GM12878 (cell line): ENCODE measurements at regions not wholly inside any gene's neighbourhood (a gene's known extent, or its start where the extent isn't known, plus 50 kb on each side); places are given as distances from the start of the nearest gene placed in this dataset.

Experiments
- CEBPZ ChIP-seq: fragments of 150-350 bp; IDR thresholded peaks from 2 replicates; pipeline ENCODE4 v1.6.1; 2016; ENCODE audit warnings: low read depth, low read length
- CTCF ChIP-seq, 3 experiments: IDR thresholded peaks in 2 of 3; conservative IDR thresholded peaks in 1 of 3; 2 replicates each; pipeline ENCODE4 v1.5.1; 2011; ENCODE audit warnings: low read depth in 3 of 3, low read length in 3 of 3, mild to moderate bottlenecking in 3 of 3, control low read depth in 2 of 3, moderate library complexity in 2 of 3, inconsistent platforms in 1 of 3, mixed read lengths in 1 of 3; ENCODE audit not compliant: control insufficient read depth in 2 of 3, insufficient read depth in 1 of 3; ENCODE audit errors: extremely low read depth in 1 of 3
- EGR1 ChIP-seq, 2 experiments: IDR thresholded peaks; 1 replicate in 1 of 2; 2 replicates in 1 of 2; pipeline ENCODE4 v1.6.1; 2011 to 2012; ENCODE audit warnings: low read depth in 2 of 2, low read length in 2 of 2, borderline replicate concordance in 1 of 2, mild to moderate bottlenecking in 1 of 2, moderate library complexity in 1 of 2
- EZH2 ChIP-seq: IDR thresholded peaks from 2 replicates; pipeline ENCODE4 v1.6.1; 2012; ENCODE audit warnings: low read depth, mild to moderate bottlenecking, control low read depth, inconsistent platforms, low read length, borderline replicate concordance; ENCODE audit not compliant: control insufficient read depth
- HDAC2 ChIP-seq: fragments of 200-600 bp; sonication (generic); IDR thresholded peaks from 2 replicates; pipeline ENCODE4 v1.6.1; 2017
- JUNB ChIP-seq: IDR thresholded peaks from 2 replicates; pipeline ENCODE4 v1.6.1; 2016; ENCODE audit warnings: antibody characterized with exemption, mild to moderate bottlenecking
- MTA3 ChIP-seq: IDR thresholded peaks from 2 replicates; pipeline ENCODE4 v1.6.1; 2012; ENCODE audit warnings: low read length, inconsistent platforms, borderline replicate concordance
- NR2C1 ChIP-seq: fragments of 450-650 bp; IDR thresholded peaks from 2 replicates; pipeline ENCODE4 v1.6.1; 2017; ENCODE audit warnings: antibody characterized with exemption, mild to moderate bottlenecking, moderate library complexity
- RBBP5 ChIP-seq: fragments of 200-600 bp; sonication (generic); conservative IDR thresholded peaks from 2 replicates; pipeline ENCODE4 v1.6.1; 2016
- REST ChIP-seq: IDR thresholded peaks from 2 replicates; pipeline ENCODE4 v1.6.1; 2012; ENCODE audit warnings: mild to moderate bottlenecking, low read depth, low read length
- SIN3A ChIP-seq: IDR thresholded peaks from 2 replicates; pipeline ENCODE4 v1.6.1; 2012; ENCODE audit warnings: low read depth, low read length, improper control_type of control experiment
- ZNF384 ChIP-seq: IDR thresholded peaks from 2 replicates; pipeline ENCODE4 v1.6.1; 2012; ENCODE audit warnings: low read depth, mild to moderate bottlenecking, low read length, improper control_type of control experiment, borderline replicate concordance
- ZZZ3 ChIP-seq: IDR thresholded peaks from 2 replicates; pipeline ENCODE4 v1.6.1; 2011; ENCODE audit warnings: low read depth; ENCODE audit not compliant: control insufficient read depth, insufficient read length

- TF ChIP-seq EGR1 (IDR thresholded peaks at IDR 0.05; ENCODE audit: borderline replicate concordance in 1 of 2, low read depth in 2 of 2, low read length in 2 of 2) = no peak
- no peak for TF ChIP-seq MTA3
- TF ChIP-seq CTCF (IDR thresholded peaks at IDR 0.05 in 2 of 3, conservative IDR thresholded peaks at IDR 0.05 in 1 of 3; ENCODE audit: control insufficient read depth in 2 of 3, extremely low read depth in 1 of 3, insufficient read depth in 1 of 3, low read depth in 3 of 3, low read length in 3 of 3) = no peak
- TF ChIP-seq JUNB = no peak
- TF ChIP-seq SIN3A = no peak
- TF ChIP-seq RBBP5 = no peak
- TF ChIP-seq ZZZ3 = no peak
- TF ChIP-seq NR2C1 = no peak
- no peak for TF ChIP-seq EZH2
- TF ChIP-seq ZNF384 = no peak
- no peak for TF ChIP-seq CEBPZ
- no peak for TF ChIP-seq HDAC2
- no peak for TF ChIP-seq REST
Observed at GRCh38 chr14:71709076-71709475, 223.2 kb upstream of the RGS6 start.
